ENCODE measurements at regions not wholly inside any gene's neighbourhood (a gene's known extent, or its start where the extent isn't known, plus 50 kb on each side); places are given as distances from the start of the nearest gene placed in this dataset.
"Not testable (repeated sequence)": the region's sequence is repeated elsewhere in the genome, so short reads cannot be mapped to it uniquely, and the experiment has no call there.

DNA sequence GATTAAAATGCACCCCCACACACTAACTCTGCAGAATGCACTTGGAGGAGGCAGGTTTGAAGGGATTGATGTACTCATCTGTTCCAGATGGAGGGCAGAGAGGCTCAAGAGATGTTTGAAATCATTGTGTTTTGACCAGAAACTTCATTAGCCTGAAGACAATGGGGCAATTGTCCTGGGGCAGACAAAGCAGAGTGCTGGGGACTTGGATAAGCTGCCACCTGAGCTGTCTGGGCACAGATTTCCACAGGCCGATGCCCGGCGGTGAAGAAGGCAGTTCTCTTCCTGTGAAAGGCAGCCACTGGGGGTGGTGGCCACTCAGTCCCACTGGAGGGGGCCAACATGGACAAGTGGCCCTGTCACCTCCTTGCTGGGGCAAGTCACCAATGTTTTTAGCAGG, 181.0 kb downstream of the BCL2L11 start:
- TF ChIP-seq EZH2 (IDR thresholded peaks at IDR 0.05; ENCODE audit: insufficient read depth, poor library complexity, severe bottlenecking); EZH2phosphoT487 (IDR thresholded peaks at IDR 0.05; ENCODE audit: insufficient read depth, low read depth): not testable (repeated sequence)

All from GM23248 (cell line).